Activated naive CD8-positive, alpha-beta T cell treated with anti-CD3 and anti-CD28 coated beads, Interleukin-2, amount 10 ng/mL, durations not matched to agents 7 days and 5 days (primary cell): ENCODE measurements at regions not wholly inside any gene's neighbourhood (a gene's known extent, or its start where the extent isn't known, plus 50 kb on each side); places are given as distances from the start of the nearest gene placed in this dataset.

Source experiments
- ATAC-seq: fragments of 150-1000 bp; cut with Tn5 transposase; one replicate; pipeline ENCODE4 v1.10.0; 2021; ENCODE audit warnings: low read depth, moderate library complexity
- POLR2A ChIA-PET: fragments of 350-600 bp; sonication (Branson Sonifier 250); formaldehyde crosslinking; loops from one replicate; lab custom pipeline; 2021; ENCODE audit warnings: antibody characterized with exemption; lab: Charles Lee
- DNase-seq: peaks from one replicate; pipeline ENCODE4 v3.0.0; 2021
- H3K27ac Mint-ChIP-seq: one replicate; pipeline ENCODE4 v1.8.0; 2022; ENCODE audit warnings: mild to moderate bottlenecking, mixed read lengths
- H3K27me3 Mint-ChIP-seq: one replicate; pipeline ENCODE4 v1.8.0; 2022; ENCODE audit warnings: mild to moderate bottlenecking, moderate library complexity, mixed read lengths
- H3K36me3 Mint-ChIP-seq: one replicate; pipeline ENCODE4 v1.8.0; 2021; ENCODE audit warnings: mild to moderate bottlenecking, mixed read lengths
- H3K4me1 Mint-ChIP-seq: one replicate; pipeline ENCODE4 v1.8.0; 2021; ENCODE audit warnings: mixed read lengths
- H3K4me3 Mint-ChIP-seq: one replicate; pipeline ENCODE4 v1.8.0; 2022; ENCODE audit warnings: mild to moderate bottlenecking, moderate library complexity, mixed read lengths
- H3K9me3 Mint-ChIP-seq: one replicate; pipeline ENCODE4 v1.8.0; 2021; ENCODE audit warnings: mixed read lengths

DNA sequence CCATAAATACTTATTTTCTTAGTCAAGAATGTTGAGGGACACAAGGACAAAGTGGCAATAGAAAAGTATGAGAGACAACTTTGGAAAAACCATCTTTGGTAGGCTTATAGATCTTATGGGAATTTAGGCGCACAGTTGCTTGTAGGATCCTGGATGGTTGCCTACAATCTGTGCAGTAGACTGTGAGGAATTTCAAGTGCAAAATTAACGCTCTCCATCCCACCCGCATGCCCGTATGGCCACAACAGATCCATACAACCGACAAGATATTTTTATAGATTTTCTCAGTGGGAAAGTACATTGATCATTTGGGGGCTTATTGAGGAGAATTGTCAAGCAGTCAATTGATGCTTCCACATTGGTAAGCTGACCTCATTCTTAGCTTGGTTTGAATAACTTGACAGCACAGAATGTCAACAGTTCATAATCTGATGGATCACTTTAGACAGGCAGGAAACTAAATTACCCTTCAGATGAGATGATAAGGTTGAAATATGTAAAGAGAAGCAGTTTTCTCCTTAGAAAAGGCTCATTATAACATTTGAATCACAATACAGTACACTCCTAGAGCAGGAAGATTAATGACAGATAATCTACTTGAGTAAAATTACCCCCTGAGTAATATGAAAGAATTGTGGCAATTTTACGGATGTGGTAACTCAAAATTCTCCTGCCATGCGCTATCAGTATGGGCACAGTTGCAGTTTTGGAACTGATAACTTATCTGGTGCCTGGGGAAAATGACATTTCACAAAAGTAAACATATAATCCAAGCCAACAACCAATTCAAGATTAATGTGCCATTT is 479.7 kb downstream of the KIF20B start:
- no peak overlapping the region for H3K27ac Mint-ChIP-seq
- DNase-seq (no peak), ATAC-seq (no peak)
- H3K36me3 Mint-ChIP-seq: no peaks in the 10 kb centered on the region
- H3K4me3 Mint-ChIP-seq: no peak overlapping the region
- no peaks in the 10 kb centered on the region for H3K9me3 Mint-ChIP-seq
- H3K27me3 Mint-ChIP-seq: no peaks in the 10 kb centered on the region
- POLR2A ChIA-PET: no interaction called here
- no peaks in the 10 kb centered on the region for H3K4me1 Mint-ChIP-seq

DNA sequence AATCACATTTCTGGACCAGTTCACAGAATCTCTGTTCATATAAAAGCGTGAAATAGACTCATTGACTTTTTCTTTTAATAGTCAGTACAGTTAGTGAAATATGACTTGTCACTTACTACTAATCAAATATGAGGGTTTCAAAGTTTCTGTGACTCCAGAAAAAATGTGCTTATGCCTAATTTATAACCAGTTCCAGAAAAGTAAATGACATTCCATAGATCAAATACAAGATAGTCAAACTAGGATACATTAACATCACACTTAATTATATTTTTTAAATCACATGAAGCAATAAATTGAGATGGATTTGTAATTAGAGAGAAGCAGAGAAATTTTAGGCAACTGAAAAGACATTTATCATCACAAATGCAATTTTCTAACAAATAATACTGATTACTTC is 491.4 kb downstream of the KIF20B start:
- POLR2A ChIA-PET: no interaction called here
- no peak for DNase-seq
- Mint-ChIP-seq H3K4me1 (no peaks in the 10 kb centered on the region), H3K9me3 (peaks cover 2% of the 10 kb centered on the region), H3K27ac (no peak overlapping the region), H3K27me3 (no peaks in the 10 kb centered on the region), H3K4me3 (no peak overlapping the region), H3K36me3 (no peaks in the 10 kb centered on the region)
- no peak for ATAC-seq

DNA sequence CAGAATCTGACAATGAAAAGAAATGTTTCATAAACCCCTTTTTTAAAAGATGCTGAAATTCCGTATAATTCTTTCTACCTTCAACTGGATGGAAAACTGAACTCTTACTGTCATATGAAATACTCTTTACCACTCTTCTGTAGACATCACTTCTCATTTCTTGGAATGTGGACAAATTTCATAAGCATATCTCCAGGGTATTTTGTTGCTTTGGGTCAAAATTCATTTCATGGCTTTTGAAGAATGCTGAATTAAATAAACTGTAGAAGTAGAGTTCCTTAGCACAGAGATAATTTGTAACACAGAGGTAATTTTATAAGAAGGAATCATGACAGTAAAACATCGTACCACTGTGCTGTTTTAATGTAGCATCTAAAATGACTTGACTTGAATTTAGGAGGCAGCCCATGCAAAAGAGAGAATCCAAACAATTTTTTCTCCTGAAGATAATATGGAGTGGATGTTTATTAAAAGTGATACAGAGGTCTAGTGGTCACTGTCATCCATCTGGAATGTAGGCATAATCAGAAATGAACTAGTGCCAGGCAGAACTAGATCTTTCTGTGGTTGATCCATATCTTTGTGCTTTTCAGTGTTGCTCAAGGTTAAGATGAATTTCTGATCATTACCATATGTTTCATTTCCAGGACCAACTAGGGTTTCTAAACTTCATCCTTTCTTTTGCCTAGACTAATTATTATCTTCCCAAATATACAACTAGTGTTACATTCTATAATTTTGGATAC is 492.0 kb downstream of the KIF20B start:
- Mint-ChIP-seq H3K27ac (no peak overlapping the region), H3K36me3 (no peaks in the 10 kb centered on the region), H3K4me1 (no peaks in the 10 kb centered on the region), H3K4me3 (no peak overlapping the region), H3K27me3 (no peaks in the 10 kb centered on the region), H3K9me3 (peaks cover 2% of the 10 kb centered on the region)
- no peak for ATAC-seq
- no peak for DNase-seq
- POLR2A ChIA-PET: no interaction called here

DNA sequence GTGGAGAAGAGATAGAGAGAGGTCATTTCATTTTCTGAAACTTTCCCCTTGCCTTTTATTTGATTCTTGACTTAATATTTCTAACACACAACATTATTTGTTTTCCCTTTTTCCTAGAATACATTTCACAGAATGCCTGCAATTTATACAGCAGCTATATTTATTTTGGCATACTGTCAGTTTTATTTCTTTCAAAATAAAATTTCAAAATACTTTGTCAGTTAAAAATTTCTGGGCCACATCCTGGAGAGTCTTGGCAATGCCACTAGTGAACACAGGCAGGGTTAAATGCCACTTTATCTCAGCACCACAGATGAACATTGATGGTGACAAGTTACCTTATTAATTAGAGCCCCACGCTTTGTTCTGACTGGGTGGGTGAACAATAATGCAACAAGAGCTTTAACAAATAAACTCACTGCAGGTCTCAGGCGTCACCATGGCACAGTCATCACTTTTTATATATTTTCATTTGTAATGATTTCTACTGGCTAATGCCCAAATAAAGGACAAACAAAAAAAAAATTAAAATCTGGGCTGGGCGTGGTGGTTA is 494.0 kb downstream of the KIF20B start:
- H3K27ac Mint-ChIP-seq: no peak overlapping the region

DNA sequence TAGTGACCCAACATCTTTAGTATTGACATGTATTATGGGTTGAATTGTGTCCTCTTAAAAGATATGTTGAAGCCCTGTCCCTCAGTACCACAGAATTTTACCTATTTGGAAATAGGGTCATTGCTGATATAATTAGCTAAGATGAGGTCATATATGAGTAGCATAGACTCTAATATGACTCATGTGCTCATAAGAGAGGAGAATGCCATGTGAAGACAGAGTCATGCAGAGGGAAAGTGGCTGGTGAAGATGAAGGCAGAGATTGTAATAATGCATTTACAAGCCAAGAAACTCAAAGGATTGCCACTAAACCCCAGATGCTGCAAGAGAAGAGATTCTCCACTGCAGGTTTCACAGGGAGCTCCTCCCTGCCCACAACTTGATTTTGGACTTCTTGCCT is 496.4 kb downstream of the KIF20B start:
- H3K27me3 Mint-ChIP-seq: no peaks in the 10 kb centered on the region
- POLR2A ChIA-PET: no interaction called here
- ATAC-seq (no peak), DNase-seq (no peak)
- no peak overlapping the region for H3K4me3 Mint-ChIP-seq
- no peaks in the 10 kb centered on the region for H3K4me1 Mint-ChIP-seq
- H3K36me3 Mint-ChIP-seq: no peaks in the 10 kb centered on the region
- H3K9me3 Mint-ChIP-seq: no peaks in the 10 kb centered on the region
- no peak overlapping the region for H3K27ac Mint-ChIP-seq

More for the DNA sequence above, 494.0 kb downstream of the KIF20B start:
- Mint-ChIP-seq H3K4me3 (no peak overlapping the region), H3K9me3 (no peaks in the 10 kb centered on the region), H3K27me3 (no peaks in the 10 kb centered on the region), H3K36me3 (no peaks in the 10 kb centered on the region), H3K4me1 (no peaks in the 10 kb centered on the region)
- DNase-seq: no peak
- POLR2A ChIA-PET: no interaction called here
- ATAC-seq: no peak

DNA sequence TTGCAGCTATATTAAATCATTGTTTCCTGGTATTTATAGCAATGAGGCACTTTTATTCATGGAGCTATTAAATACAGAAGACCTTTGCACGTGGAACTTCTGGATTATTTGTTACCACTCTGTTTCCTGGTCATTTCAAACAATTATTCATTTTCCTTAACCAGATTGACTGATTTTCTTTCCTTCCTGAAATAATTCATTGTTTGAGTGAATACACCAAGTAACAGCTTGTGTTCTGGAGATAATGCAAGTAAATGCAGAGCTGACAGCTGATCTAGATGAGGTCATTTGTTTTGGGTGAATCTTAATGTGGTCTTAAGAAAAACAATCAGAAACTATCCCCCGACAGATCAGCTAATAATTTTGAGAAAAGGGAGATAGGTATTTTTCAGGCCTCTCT is 497.7 kb downstream of the KIF20B start:
- POLR2A ChIA-PET: no interaction called here
- no peaks in the 10 kb centered on the region for H3K4me1 Mint-ChIP-seq
- no peak for DNase-seq

DNA sequence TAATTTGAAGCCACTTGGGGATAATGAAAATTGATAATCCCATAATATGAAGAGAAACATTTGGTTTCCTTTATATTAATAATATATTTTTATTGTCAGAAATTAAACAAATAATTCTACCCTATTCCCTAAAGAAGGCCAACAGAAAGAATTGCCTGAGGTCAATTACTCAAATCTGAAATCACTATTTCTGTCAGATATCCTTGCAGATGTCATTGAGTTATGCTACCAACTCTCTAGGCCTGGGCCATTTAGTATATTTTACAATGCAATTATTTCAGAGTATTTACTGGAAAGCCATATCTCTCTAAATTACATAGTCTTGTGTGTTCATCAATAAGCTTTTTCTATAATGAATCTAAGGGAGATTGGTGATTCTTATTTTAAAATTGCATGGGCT is 498.1 kb downstream of the KIF20B start:
- DNase-seq (no peak), ATAC-seq (no peak)
- Mint-ChIP-seq H3K36me3 (no peaks in the 10 kb centered on the region), H3K4me1 (no peaks in the 10 kb centered on the region), H3K4me3 (no peak overlapping the region), H3K27ac (no peak overlapping the region), H3K27me3 (no peaks in the 10 kb centered on the region), H3K9me3 (no peaks in the 10 kb centered on the region)
- POLR2A ChIA-PET: no interaction called here

More for the DNA sequence above, 497.7 kb downstream of the KIF20B start:
- Mint-ChIP-seq H3K27me3 (no peaks in the 10 kb centered on the region), H3K36me3 (no peaks in the 10 kb centered on the region), H3K9me3 (no peaks in the 10 kb centered on the region), H3K27ac (no peak overlapping the region), H3K4me3 (no peak overlapping the region)
- ATAC-seq: no peak

DNA sequence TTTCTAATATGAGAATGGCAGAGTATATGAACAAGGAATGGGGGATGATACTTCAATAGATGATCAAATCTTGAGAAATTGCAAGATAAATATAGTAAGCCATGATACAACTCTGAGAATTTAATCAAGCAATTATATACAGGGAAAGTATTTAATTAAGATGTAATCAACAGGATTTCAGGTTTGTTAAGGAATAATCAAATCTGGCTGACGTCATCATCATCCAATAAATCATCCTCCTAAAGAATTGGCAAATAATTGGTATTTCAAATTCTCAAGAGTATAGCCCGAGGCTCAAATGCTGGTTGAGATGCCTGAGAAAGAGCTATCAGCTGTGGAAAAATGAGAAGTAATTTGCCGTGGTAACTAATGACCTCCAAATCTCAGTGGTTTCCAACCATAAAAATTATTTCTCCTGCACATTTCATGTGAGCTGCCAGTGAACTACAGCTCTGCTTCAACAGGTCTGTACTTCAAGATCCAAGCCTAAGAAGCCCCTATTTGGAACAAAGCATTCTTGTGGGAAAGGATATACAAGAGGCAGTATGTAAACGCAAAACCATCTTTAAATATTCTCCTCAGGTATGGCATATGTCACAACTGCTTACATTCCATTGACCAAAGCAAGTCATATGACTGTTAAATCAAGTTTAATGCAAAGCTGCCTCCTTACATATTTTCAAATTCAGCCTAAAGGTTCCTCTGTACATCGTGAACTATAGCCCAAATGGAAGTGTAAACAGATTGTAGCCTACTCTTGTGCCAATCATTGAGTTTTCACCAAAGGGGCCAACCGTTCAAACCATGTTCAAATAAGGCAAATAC is 503.0 kb downstream of the KIF20B start:
- H3K9me3 Mint-ChIP-seq: no peaks in the 10 kb centered on the region
- H3K36me3 Mint-ChIP-seq: no peaks in the 10 kb centered on the region
- H3K4me3 Mint-ChIP-seq: no peak overlapping the region
- DNase-seq (no peak), ATAC-seq (no peak)
- no peaks in the 10 kb centered on the region for H3K27me3 Mint-ChIP-seq
- H3K4me1 Mint-ChIP-seq: no peaks in the 10 kb centered on the region
- no peak overlapping the region for H3K27ac Mint-ChIP-seq
- POLR2A ChIA-PET: no interaction called here

DNA sequence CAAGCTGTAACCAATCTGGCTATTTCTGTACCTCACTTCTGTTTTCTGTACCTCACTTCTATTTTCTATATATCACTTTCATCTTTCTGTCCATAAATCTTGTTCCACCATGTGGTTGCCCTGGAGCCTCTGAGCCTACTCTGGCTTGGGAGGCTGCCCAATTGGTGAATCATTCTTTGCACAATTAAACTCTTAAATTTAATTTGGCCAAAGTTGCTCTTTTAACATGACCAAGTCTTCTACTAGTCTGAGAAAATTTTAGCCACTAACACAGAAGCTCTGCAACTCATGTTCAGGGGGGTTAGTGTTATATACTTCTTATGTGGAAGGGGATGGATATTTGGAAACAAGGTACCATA is 503.5 kb downstream of the KIF20B start:
- no peaks in the 10 kb centered on the region for H3K9me3 Mint-ChIP-seq
- H3K27me3 Mint-ChIP-seq: no peaks in the 10 kb centered on the region
- no peak overlapping the region for H3K4me3 Mint-ChIP-seq
- no peaks in the 10 kb centered on the region for H3K36me3 Mint-ChIP-seq
- POLR2A ChIA-PET: no interaction called here
- no peaks in the 10 kb centered on the region for H3K4me1 Mint-ChIP-seq
- no peak overlapping the region for H3K27ac Mint-ChIP-seq
- ATAC-seq (no peak), DNase-seq (no peak)

DNA sequence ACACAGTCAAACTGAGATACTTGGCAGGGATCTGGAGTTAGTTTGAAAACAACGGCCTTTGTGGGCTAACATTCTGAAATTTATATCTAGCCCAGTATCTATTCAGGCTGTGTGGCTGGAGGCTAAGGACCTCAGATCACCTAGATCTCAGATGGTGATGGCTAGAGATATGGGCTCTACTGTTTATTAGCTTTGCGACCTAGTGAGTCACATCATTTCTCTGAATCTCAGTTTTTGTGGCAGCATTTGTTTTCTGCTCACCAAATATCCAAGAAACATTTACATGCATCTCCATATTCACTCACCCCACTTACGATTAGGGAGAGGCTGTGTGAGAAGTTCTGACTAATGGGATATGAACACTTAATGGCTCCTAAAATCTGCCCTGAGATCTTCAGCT is 503.9 kb downstream of the KIF20B start:
- no peaks in the 10 kb centered on the region for H3K36me3 Mint-ChIP-seq
- no peaks in the 10 kb centered on the region for H3K9me3 Mint-ChIP-seq
- DNase-seq (no peak), ATAC-seq (no peak)
- no peak overlapping the region for H3K4me3 Mint-ChIP-seq
- no peaks in the 10 kb centered on the region for H3K4me1 Mint-ChIP-seq
- H3K27ac Mint-ChIP-seq: no peak overlapping the region
- H3K27me3 Mint-ChIP-seq: no peaks in the 10 kb centered on the region
- POLR2A ChIA-PET: no interaction called here

DNA sequence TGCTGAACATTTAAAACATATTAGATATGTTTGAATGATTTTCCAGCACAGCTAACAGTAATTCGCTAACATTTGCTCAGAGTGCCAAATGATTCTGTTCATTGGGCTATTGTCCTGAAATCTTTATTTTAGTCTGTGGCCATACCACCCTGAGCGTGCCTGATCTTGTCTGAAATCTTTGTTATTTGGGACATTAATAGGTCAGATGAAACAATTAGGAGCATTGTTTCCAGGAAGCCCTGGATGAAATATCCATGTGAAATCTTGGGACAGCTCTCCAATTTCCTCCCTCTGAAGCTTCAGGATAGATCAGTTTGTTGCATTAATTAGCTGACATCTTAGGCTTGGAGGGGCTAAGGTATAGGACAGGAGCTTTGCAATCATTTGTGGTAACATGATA is 512.0 kb downstream of the KIF20B start:
- Mint-ChIP-seq H3K36me3 (no peaks in the 10 kb centered on the region), H3K4me1 (no peaks in the 10 kb centered on the region), H3K27me3 (no peaks in the 10 kb centered on the region), H3K4me3 (no peak overlapping the region), H3K9me3 (peaks cover 2% of the 10 kb centered on the region), H3K27ac (no peak overlapping the region)
- DNase-seq (no peak), ATAC-seq (no peak)
- POLR2A ChIA-PET: no interaction called here

DNA sequence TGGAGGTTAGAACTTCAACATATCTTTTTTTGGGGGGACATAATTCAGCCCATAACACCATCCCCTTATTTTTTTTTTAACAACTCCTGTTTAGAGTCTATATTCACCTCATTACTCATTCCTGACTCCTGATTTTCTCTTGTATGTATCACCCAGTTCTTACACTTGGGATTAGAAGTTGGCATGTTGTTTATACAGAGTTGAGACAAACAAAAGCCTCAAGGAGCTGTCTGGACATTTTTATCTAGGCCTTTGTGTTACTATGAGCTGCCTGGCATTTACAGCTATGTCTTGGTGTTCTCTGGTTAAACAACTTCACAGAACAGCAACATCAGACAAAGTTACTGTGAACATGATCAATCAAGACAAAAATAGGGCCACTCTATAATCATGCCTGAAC is 517.5 kb downstream of the KIF20B start:
- Mint-ChIP-seq H3K27ac (no peak overlapping the region), H3K27me3 (no peaks in the 10 kb centered on the region), H3K36me3 (no peaks in the 10 kb centered on the region), H3K4me3 (no peak overlapping the region), H3K9me3 (peaks cover 3% of the 10 kb centered on the region), H3K4me1 (no peaks in the 10 kb centered on the region)
- POLR2A ChIA-PET: no interaction called here
- no peak for ATAC-seq
- DNase-seq: no peak

DNA sequence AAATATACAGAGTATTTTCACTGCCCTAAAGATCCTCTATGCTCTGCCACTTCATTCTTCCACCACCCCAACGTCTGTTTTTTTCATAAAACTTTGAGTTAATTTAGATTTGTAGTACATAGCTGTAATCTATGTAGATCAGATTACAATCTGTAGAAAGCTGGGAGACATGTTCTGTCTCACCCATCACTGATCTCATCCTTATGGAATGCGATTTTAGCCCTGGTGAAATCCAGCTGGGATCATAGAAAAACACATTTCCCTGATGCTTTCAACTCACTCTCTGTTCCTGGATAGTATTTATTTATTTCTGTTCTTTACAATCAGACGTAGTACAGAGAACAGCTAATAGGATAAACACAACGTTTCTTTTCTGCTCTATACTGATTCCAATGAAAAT is 521.0 kb downstream of the KIF20B start:
- ATAC-seq: no peak
- POLR2A ChIA-PET: no interaction called here
- H3K4me3 Mint-ChIP-seq: no peak overlapping the region
- no peaks in the 10 kb centered on the region for H3K4me1 Mint-ChIP-seq
- peaks cover 3% of the 10 kb centered on the region for H3K9me3 Mint-ChIP-seq
- no peak for DNase-seq
- no peak overlapping the region for H3K27ac Mint-ChIP-seq
- no peaks in the 10 kb centered on the region for H3K27me3 Mint-ChIP-seq
- H3K36me3 Mint-ChIP-seq: no peaks in the 10 kb centered on the region
